HepG2 (cell line): ENCODE measurements at regions not wholly inside any gene's neighbourhood (a gene's known extent, or its start where the extent isn't known, plus 50 kb on each side); places are given as distances from the start of the nearest gene placed in this dataset.

Experiments
- ATAC-seq: fragments of 200-7000 bp; cut with Tn5 transposase; 3 replicates; pipeline ENCODE4 v1.9.1; 2020; ENCODE audit warnings: mild to moderate bottlenecking, moderate library complexity
- BruUV-seq: library from RNA; stranded (reverse); fragments of 400-500 nt; replicated peaks from 2 replicates; lab custom pipeline; 2021; lab: Mats Ljungman, UMichigan
- CTCF ChIA-PET: fragments of 300-600 bp; formaldehyde crosslinking; extraction: SDS; loops from one replicate; lab custom pipeline; 2021; ENCODE audit warnings: low total read pairs, inconsistent platforms, low intra/inter-chr PET ratio; lab: Yijun Ruan, JAX
- POLR2A ChIA-PET: fragments of 350-600 bp; sonication (Branson Sonifier 250); formaldehyde crosslinking; loops from one replicate; lab custom pipeline; 2020; ENCODE audit warnings: antibody characterized with exemption, inconsistent platforms; lab: Yijun Ruan, JAX
- DNase-seq: peaks from one replicate; pipeline ENCODE4 v3.0.0-alpha.2; 2015; ENCODE audit warnings: low spot score
- FAIRE-seq: peaks from 3 replicates; lab custom pipeline; 2011; peaks lifted over from hg19 to GRCh38; lab: Jason Lieb, UNC
- H2AFZ ChIP-seq: one replicate; pipeline ENCODE4 v1.6.1; 2011; ENCODE audit warnings: low read length, inconsistent platforms
- H3K27ac ChIP-seq: fragments of 300-600 bp; 3 replicates; pipeline ENCODE4 v1.8.0; 2011; ENCODE audit warnings: mixed run types, mild to moderate bottlenecking, mixed read lengths, low read length, inconsistent platforms; ENCODE audit not compliant: insufficient read depth; ENCODE audit errors: extremely low read length
- H3K27me3 ChIP-seq, 2 experiments: fragments of 200-600 bp in 1 of 2; 2 replicates in 1 of 2; 3 replicates in 1 of 2; pipeline versions ENCODE4 v1.6.0 to v1.8.0; 2011; ENCODE audit warnings: low read length in 2 of 2, mild to moderate bottlenecking in 2 of 2, moderate library complexity in 2 of 2, inconsistent platforms in 1 of 2; ENCODE audit not compliant: insufficient read depth in 2 of 2, control insufficient read depth in 1 of 2
- H3K36me3 ChIP-seq, 2 experiments: fragments of 200-600 bp in 1 of 2; replicated peaks in 1 of 2; 2 replicates in 1 of 2; 3 replicates in 1 of 2; pipeline versions ENCODE4 v1.5.1 to v1.8.0; 2011; ENCODE audit warnings: low read length in 2 of 2, inconsistent platforms in 1 of 2; ENCODE audit not compliant: insufficient read depth in 2 of 2, control insufficient read depth in 1 of 2
- H3K4me1 ChIP-seq: 2 replicates; pipeline ENCODE4 v1.5.1; 2012; ENCODE audit warnings: low read length, inconsistent platforms; ENCODE audit not compliant: insufficient read depth
- H3K4me2 ChIP-seq: 2 replicates; pipeline ENCODE4 v1.6.0; 2011; ENCODE audit warnings: low read depth, low read length, inconsistent platforms
- H3K4me3 ChIP-seq, 3 experiments: fragments of 200-600 bp in 1 of 3; sonication (generic), shearing (Covaris generic) in 1 of 3; replicated peaks in 1 of 3; 2 replicates each; pipeline ENCODE4 v1.5.1; 2011 to 2016; ENCODE audit warnings: low read length in 3 of 3, inconsistent platforms in 2 of 3, low read depth in 2 of 3, mild to moderate bottlenecking in 2 of 3, control low read depth in 1 of 3, mixed read lengths in 1 of 3; ENCODE audit not compliant: insufficient read depth in 1 of 3
- H3K79me2 ChIP-seq: one replicate; pipeline ENCODE4 v1.6.1; 2011; ENCODE audit warnings: low read length, inconsistent platforms; ENCODE audit not compliant: insufficient read depth
- H3K9ac ChIP-seq: 2 replicates; pipeline ENCODE4 v1.6.0; 2011; ENCODE audit warnings: mild to moderate bottlenecking, low read depth, low read length, inconsistent platforms; ENCODE audit not compliant: insufficient read depth
- H3K9me3 ChIP-seq: 2 replicates; pipeline ENCODE4 v1.5.1; 2012; ENCODE audit warnings: mild to moderate bottlenecking, low read length
- H4K20me1 ChIP-seq: 2 replicates; pipeline ENCODE4 v1.6.0; 2011; ENCODE audit warnings: inconsistent platforms, mild to moderate bottlenecking, low read length, moderate library complexity; ENCODE audit not compliant: insufficient read depth
- DNMT3B ChIP-seq: conservative IDR thresholded peaks from 2 replicates; pipeline ENCODE4 v1.6.1; 2016; ENCODE audit warnings: missing biosample characterization, control low read depth
- HES4 ChIP-seq: sonication (generic); formaldehyde crosslinking; IDR thresholded peaks from 2 replicates; pipeline ENCODE4 v1.9.0; 2021; ENCODE audit warnings: mild to moderate bottlenecking, missing genetic modification reagents, borderline replicate concordance
- NFKBIZ ChIP-seq: IDR thresholded peaks from 2 replicates; pipeline ENCODE4 v1.6.1; 2018; ENCODE audit warnings: missing genetic modification reagents, missing compliant biosample characterization
- PLRG1 ChIP-seq: fragments of 450-650 bp; conservative IDR thresholded peaks from 2 replicates; pipeline ENCODE4 v1.6.1; 2016
- PRPF4 ChIP-seq: fragments of 200-400 bp; formaldehyde crosslinking; IDR thresholded peaks from 2 replicates; pipeline ENCODE4 v1.6.1; 2016; ENCODE audit warnings: low read length, low read depth; ENCODE audit not compliant: poor library complexity, severe bottlenecking
- ZNF781 ChIP-seq: sonication (generic); formaldehyde crosslinking; IDR thresholded peaks from 2 replicates; pipeline ENCODE4 v1.5.1; 2020; ENCODE audit warnings: borderline replicate concordance, mild to moderate bottlenecking, missing genetic modification reagents; ENCODE audit errors: not compliant biosample characterization
- WGBS: methylation state at CpG from one replicate; pipeline ENCODE4 v1.1.6; 2017; ENCODE audit warnings: low lambda C conversion rate; 5-methylcytosine and 5-hydroxymethylcytosine counted together
- in situ Hi-C: cut with HindIII; loops from 2 replicates; pipeline ENCODE4 v1.10.0; 2017; ENCODE audit warnings: low pct_unique_long_range_greater_than_20kb; ENCODE audit not compliant: extremely low pct_ligation_motif_present
- intact Hi-C: fragments of 100-400 bp; cut with micrococcal nuclease; formaldehyde crosslinking; loops from one replicate; pipeline ENCODE4 v1.10.0; 2022; ENCODE audit not compliant: unreplicated experiment
- TF ChIP-seq, protein P1 (sequence below): sonication (generic); formaldehyde crosslinking; IDR thresholded peaks from 2 replicates; pipeline ENCODE4 v1.8.1; 2023; ENCODE audit warnings: mild to moderate bottlenecking, moderate library complexity, missing genetic modification reagents
- TF ChIP-seq, protein P2 (sequence below): sonication (generic); formaldehyde crosslinking; IDR thresholded peaks from 2 replicates; pipeline ENCODE4 v1.4.0; 2020; ENCODE audit warnings: missing genetic modification reagents
- TF ChIP-seq, protein P3 (sequence below): sonication (generic); formaldehyde crosslinking; IDR thresholded peaks from 2 replicates; pipeline ENCODE4 v1.4.0; 2020; ENCODE audit warnings: missing genetic modification reagents
- TF ChIP-seq, protein P4 (sequence below): sonication (generic); formaldehyde crosslinking; IDR thresholded peaks from 2 replicates; pipeline ENCODE4 v1.4.0; 2020; ENCODE audit warnings: missing genetic modification reagents

DNA sequence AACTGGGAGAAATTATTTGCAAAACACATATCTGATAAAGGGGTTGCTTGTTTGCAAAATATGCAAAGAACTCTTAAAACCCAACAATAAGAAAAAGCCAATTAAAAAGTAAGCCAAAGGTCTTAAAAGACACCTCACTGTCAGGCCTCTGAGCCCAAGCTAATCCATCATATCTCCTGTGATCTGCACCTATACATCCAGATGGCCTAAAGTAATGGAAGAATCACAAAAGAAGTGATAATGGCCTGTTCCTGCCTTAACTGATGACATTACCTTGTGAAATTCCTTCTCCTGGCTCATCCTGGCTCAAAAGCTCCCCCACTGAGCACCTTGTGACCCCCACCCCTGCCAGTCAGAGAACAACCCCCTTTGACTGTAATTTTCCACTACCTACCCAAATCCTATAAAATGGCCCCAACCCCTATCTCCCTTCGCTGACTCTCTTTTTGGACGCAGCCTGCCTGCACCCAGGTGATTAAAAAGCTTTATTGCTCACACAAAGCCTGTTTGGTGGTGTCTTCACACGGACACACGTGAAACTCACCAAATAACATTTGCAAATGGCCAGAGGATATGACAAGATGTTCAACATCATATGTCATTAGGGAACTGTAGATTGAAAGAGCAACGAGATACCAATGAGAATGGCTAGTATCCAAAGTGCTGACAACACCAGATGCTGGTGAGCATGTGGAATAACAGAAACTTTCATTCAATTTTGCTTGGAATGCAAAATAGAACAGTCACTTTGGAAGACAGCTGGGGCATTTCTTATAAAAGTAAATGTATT lies 565.0 kb upstream of the ADGRB3 start:
- Histone ChIP-seq H3K27me3 (no peaks in the 10 kb centered on the region), H3K27ac (no peak overlapping the region), H4K20me1 (no peaks in the 10 kb centered on the region), H2AFZ (no peak overlapping the region), H3K4me2 (no peak overlapping the region), H3K4me3 (no peak overlapping the region), H3K9ac (no peak overlapping the region), H3K79me2 (no peaks in the 10 kb centered on the region), H3K9me3 (no peaks in the 10 kb centered on the region), H3K36me3 (no peaks in the 10 kb centered on the region), H3K4me1 (no peaks in the 10 kb centered on the region)
- no TSS peak for BruUV-seq
- no peak for DNase-seq
- ATAC-seq, result no peak
- no peak for FAIRE-seq
- WGBS, result 0% methylated on average over 5 of the region's 5 CpGs
- intact Hi-C loops, result no loop called here
- in situ Hi-C loops, result no loop called here
- ChIA-PET POLR2A (no interaction called here), CTCF (no interaction called here)
- TF ChIP-seq DNMT3B (no peak), NFKBIZ (CRISPR knock-in tag) (no peak), HES4 (CRISPR knock-in tag) (no peak), PRPF4 (no peak), PLRG1 (no peak), ZNF781 (CRISPR knock-in tag) (no peak)
- TF ChIP-seq, protein P1, sequence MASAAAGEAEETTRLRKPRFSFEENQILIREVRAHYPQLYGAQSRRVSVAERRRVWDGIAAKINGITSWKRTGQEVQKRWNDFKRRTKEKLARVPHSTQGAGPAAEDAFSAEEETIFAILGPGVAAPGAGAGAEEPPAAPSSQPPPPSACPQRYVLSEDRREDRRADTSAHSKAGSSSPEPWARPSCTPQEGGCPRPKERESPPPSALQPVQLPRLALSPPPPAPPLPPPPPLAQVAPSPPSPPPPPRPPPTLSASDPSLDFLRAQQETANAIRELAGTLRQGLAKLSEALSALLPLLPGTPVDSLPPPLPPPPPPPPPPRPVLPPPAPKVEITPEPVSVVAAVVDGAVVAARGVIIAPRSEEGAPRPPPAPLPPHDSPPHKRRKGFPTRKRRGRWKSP (CRISPR knock-in tag), result no peak
- TF ChIP-seq, protein P2, sequence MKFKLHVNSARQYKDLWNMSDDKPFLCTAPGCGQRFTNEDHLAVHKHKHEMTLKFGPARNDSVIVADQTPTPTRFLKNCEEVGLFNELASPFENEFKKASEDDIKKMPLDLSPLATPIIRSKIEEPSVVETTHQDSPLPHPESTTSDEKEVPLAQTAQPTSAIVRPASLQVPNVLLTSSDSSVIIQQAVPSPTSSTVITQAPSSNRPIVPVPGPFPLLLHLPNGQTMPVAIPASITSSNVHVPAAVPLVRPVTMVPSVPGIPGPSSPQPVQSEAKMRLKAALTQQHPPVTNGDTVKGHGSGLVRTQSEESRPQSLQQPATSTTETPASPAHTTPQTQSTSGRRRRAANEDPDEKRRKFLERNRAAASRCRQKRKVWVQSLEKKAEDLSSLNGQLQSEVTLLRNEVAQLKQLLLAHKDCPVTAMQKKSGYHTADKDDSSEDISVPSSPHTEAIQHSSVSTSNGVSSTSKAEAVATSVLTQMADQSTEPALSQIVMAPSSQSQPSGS, result no peak
- TF ChIP-seq, protein P3, sequence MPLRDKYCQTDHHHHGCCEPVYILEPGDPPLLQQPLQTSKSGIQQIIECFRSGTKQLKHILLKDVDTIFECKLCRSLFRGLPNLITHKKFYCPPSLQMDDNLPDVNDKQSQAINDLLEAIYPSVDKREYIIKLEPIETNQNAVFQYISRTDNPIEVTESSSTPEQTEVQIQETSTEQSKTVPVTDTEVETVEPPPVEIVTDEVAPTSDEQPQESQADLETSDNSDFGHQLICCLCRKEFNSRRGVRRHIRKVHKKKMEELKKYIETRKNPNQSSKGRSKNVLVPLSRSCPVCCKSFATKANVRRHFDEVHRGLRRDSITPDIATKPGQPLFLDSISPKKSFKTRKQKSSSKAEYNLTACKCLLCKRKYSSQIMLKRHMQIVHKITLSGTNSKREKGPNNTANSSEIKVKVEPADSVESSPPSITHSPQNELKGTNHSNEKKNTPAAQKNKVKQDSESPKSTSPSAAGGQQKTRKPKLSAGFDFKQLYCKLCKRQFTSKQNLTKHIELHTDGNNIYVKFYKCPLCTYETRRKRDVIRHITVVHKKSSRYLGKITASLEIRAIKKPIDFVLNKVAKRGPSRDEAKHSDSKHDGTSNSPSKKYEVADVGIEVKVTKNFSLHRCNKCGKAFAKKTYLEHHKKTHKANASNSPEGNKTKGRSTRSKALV (CRISPR knock-in tag), result no peak
- TF ChIP-seq, protein P4, sequence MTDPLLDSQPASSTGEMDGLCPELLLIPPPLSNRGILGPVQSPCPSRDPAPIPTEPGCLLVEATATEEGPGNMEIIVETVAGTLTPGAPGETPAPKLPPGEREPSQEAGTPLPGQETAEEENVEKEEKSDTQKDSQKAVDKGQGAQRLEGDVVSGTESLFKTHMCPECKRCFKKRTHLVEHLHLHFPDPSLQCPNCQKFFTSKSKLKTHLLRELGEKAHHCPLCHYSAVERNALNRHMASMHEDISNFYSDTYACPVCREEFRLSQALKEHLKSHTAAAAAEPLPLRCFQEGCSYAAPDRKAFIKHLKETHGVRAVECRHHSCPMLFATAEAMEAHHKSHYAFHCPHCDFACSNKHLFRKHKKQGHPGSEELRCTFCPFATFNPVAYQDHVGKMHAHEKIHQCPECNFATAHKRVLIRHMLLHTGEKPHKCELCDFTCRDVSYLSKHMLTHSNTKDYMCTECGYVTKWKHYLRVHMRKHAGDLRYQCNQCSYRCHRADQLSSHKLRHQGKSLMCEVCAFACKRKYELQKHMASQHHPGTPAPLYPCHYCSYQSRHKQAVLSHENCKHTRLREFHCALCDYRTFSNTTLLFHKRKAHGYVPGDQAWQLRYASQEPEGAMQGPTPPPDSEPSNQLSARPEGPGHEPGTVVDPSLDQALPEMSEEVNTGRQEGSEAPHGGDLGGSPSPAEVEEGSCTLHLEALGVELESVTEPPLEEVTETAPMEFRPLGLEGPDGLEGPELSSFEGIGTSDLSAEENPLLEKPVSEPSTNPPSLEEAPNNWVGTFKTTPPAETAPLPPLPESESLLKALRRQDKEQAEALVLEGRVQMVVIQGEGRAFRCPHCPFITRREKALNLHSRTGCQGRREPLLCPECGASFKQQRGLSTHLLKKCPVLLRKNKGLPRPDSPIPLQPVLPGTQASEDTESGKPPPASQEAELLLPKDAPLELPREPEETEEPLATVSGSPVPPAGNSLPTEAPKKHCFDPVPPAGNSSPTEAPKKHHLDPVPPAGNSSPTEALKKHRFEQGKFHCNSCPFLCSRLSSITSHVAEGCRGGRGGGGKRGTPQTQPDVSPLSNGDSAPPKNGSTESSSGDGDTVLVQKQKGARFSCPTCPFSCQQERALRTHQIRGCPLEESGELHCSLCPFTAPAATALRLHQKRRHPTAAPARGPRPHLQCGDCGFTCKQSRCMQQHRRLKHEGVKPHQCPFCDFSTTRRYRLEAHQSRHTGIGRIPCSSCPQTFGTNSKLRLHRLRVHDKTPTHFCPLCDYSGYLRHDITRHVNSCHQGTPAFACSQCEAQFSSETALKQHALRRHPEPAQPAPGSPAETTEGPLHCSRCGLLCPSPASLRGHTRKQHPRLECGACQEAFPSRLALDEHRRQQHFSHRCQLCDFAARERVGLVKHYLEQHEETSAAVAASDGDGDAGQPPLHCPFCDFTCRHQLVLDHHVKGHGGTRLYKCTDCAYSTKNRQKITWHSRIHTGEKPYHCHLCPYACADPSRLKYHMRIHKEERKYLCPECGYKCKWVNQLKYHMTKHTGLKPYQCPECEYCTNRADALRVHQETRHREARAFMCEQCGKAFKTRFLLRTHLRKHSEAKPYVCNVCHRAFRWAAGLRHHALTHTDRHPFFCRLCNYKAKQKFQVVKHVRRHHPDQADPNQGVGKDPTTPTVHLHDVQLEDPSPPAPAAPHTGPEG (CRISPR knock-in tag), result no peak
